CD14-positive monocyte (primary cell): ENCODE measurements at regions not wholly inside any gene's neighbourhood (a gene's known extent, or its start where the extent isn't known, plus 50 kb on each side); places are given as distances from the start of the nearest gene placed in this dataset.

Source experiments
- DNase-seq, 3 donors: peaks; one replicate each; pipeline ENCODE4 v3.0.0-alpha.2; 2011 to 2022
- H2AFZ ChIP-seq: 2 replicates; pipeline ENCODE4 v1.6.0; 2012; ENCODE audit warnings: mild to moderate bottlenecking, low read depth, low read length, inconsistent platforms; ENCODE audit not compliant: insufficient read depth, poor library complexity, severe bottlenecking
- H3K27ac ChIP-seq, 2 donors: 1 replicate in 1 of 2; 2 replicates in 1 of 2; pipeline ENCODE4 v1.5.1; 2012 to 2013; ENCODE audit warnings: low read length in 2 of 2, control low read depth in 1 of 2, inconsistent platforms in 1 of 2, low read depth in 1 of 2, mild to moderate bottlenecking in 1 of 2
- H3K27me3 ChIP-seq, 2 donors: one replicate each; pipeline versions ENCODE4 v1.6.0 to v1.6.1; 2011 to 2013; ENCODE audit warnings: low read length in 2 of 2; ENCODE audit not compliant: control insufficient read depth in 2 of 2, insufficient read depth in 2 of 2
- H3K36me3 ChIP-seq, 2 donors: replicated peaks in 1 of 2; 1 replicate in 1 of 2; 2 replicates in 1 of 2; pipeline versions ENCODE4 v1.5.1 to v1.6.1; 2012 to 2013; ENCODE audit warnings: low read length in 2 of 2, control low read depth in 1 of 2, inconsistent platforms in 1 of 2, mild to moderate bottlenecking in 1 of 2; ENCODE audit not compliant: insufficient read depth in 2 of 2, control insufficient read depth in 1 of 2
- H3K4me1 ChIP-seq, 2 donors: 1 replicate in 1 of 2; 2 replicates in 1 of 2; pipeline versions ENCODE4 v1.5.1 to v1.6.1; 2012 to 2013; ENCODE audit warnings: low read length in 2 of 2, control low read depth in 1 of 2, inconsistent platforms in 1 of 2, mild to moderate bottlenecking in 1 of 2, moderate library complexity in 1 of 2; ENCODE audit not compliant: insufficient read depth in 2 of 2, control insufficient read depth in 1 of 2
- H3K4me2 ChIP-seq: replicated peaks from 2 replicates; pipeline ENCODE3; 2012; ENCODE audit warnings: low read length, moderate library complexity, mild to moderate bottlenecking; ENCODE audit not compliant: poor library complexity, severe bottlenecking; ENCODE audit errors: extremely low read depth
- H3K4me3 ChIP-seq, 3 experiments: fragments of 200-600 bp in 1 of 3; sonication (generic) in 1 of 3; replicated peaks in 1 of 3; 1 replicate in 2 of 3; 2 replicates in 1 of 3; pipeline ENCODE4 v1.5.1; 2011 to 2013; ENCODE audit warnings: low read length in 3 of 3, mild to moderate bottlenecking in 3 of 3, control low read depth in 2 of 3, low read depth in 2 of 3, inconsistent platforms in 1 of 3, moderate library complexity in 1 of 3
- H3K79me2 ChIP-seq: 2 replicates; pipeline ENCODE4 v1.6.0; 2012; ENCODE audit warnings: mild to moderate bottlenecking, control low read depth, inconsistent platforms, low read length, moderate library complexity; ENCODE audit not compliant: insufficient read depth
- H3K9ac ChIP-seq: 2 replicates; pipeline ENCODE4 v1.6.0; 2017; ENCODE audit warnings: low read length, mild to moderate bottlenecking; ENCODE audit not compliant: insufficient read depth, poor library complexity, severe bottlenecking
- H3K9me3 ChIP-seq, 2 donors: replicated peaks in 1 of 2; 1 replicate in 1 of 2; 2 replicates in 1 of 2; pipeline versions ENCODE4 v1.5.1 to v1.6.1; 2012 to 2013; ENCODE audit warnings: low read length in 2 of 2, control low read depth in 1 of 2; ENCODE audit not compliant: control insufficient read depth in 1 of 2, insufficient read depth in 1 of 2
- H4K20me1 ChIP-seq: 2 replicates; pipeline ENCODE4 v1.6.0; 2012; ENCODE audit warnings: mild to moderate bottlenecking, low read length, control low read depth, moderate library complexity; ENCODE audit not compliant: insufficient read depth
- H3K27ac Mint-ChIP-seq, 7 donors: one replicate each; pipeline ENCODE4 v1.8.0; 2020; ENCODE audit warnings: mild to moderate bottlenecking in 7 of 7, mixed read lengths in 7 of 7, moderate library complexity in 6 of 7, inconsistent platforms in 2 of 7
- H3K27me3 Mint-ChIP-seq, 3 donors: one replicate each; pipeline ENCODE4 v1.8.0; 2021 to 2022; ENCODE audit warnings: low read depth in 3 of 3, mild to moderate bottlenecking in 3 of 3, mixed read lengths in 3 of 3, moderate library complexity in 3 of 3, inconsistent platforms in 1 of 3
- H3K36me3 Mint-ChIP-seq, 2 donors: one replicate each; pipeline ENCODE4 v1.8.0; 2020; ENCODE audit warnings: mixed read lengths in 2 of 2, inconsistent platforms in 1 of 2, mild to moderate bottlenecking in 1 of 2
- H3K4me1 Mint-ChIP-seq: one replicate; pipeline ENCODE4 v1.8.0; 2020; ENCODE audit warnings: mild to moderate bottlenecking, mixed read lengths
- H3K4me3 Mint-ChIP-seq, 2 donors: one replicate each; pipeline ENCODE4 v1.8.0; 2020; ENCODE audit warnings: mild to moderate bottlenecking in 2 of 2, mixed read lengths in 2 of 2, moderate library complexity in 1 of 2
- H3K9me3 Mint-ChIP-seq, 7 donors: one replicate each; pipeline ENCODE4 v1.8.0; 2020 to 2022; ENCODE audit warnings: mixed read lengths in 7 of 7, mild to moderate bottlenecking in 6 of 7, moderate library complexity in 6 of 7, inconsistent platforms in 2 of 7
- CTCF ChIP-seq: fragments of 200-600 bp; IDR thresholded peaks from one replicate; pipeline ENCODE4 v1.8.0; 2022; ENCODE audit warnings: antibody characterized with exemption, mild to moderate bottlenecking
- WGBS: methylation state at CpG from one replicate; pipeline ENCODE4 v1.1.5; 2013; ENCODE audit warnings: missing lambda C conversion rate; ENCODE audit not compliant: insufficient coverage; 5-methylcytosine and 5-hydroxymethylcytosine counted together
- intact Hi-C, 2 donors: fragments of 100-400 bp; cut with micrococcal nuclease; formaldehyde crosslinking; loops; one replicate each; pipeline versions ENCODE4 v1.15.0 to v1.15.1; 2023

GRCh38 chr20:37581246-37581645 is 53.6 kb upstream of the BLCAP start:
- no peaks in the 10 kb centered on the region for H3K36me3 ChIP-seq
- no peak for DNase-seq
- no peak overlapping the region for H3K27ac Mint-ChIP-seq
- no peak overlapping the region for H3K4me2 ChIP-seq
- no peak overlapping the region for H3K27ac ChIP-seq
- no peaks in the 10 kb centered on the region for H3K9me3 ChIP-seq
- no peaks in the 10 kb centered on the region for H3K27me3 ChIP-seq
- H3K36me3 Mint-ChIP-seq: no peaks in the 10 kb centered on the region
- H3K4me3 ChIP-seq: no peak overlapping the region
- TF ChIP-seq CTCF: no peak
- no peaks in the 10 kb centered on the region for H4K20me1 ChIP-seq
- peaks cover 0 to 6% (median 3%) of the 10 kb centered on the region in 7 donors for H3K9me3 Mint-ChIP-seq
- WGBS: 98% methylated on average over 6 of the region's 9 CpGs
- no peaks in the 10 kb centered on the region for H3K4me1 ChIP-seq
- peaks cover 5% of the 10 kb centered on the region for H3K4me1 Mint-ChIP-seq
- H2AFZ ChIP-seq: no peak overlapping the region
- H3K9ac ChIP-seq: no peak overlapping the region
- H3K79me2 ChIP-seq: no peaks in the 10 kb centered on the region
- H3K27me3 Mint-ChIP-seq: peaks cover 11 to 20% (median 18%) of the 10 kb centered on the region in 3 donors
- intact Hi-C loops: no loop called here
- H3K4me3 Mint-ChIP-seq: no peak overlapping the region

GRCh38 chr20:37580069-37580468 is 52.4 kb upstream of the BLCAP start:
- H3K27me3 ChIP-seq: no peaks in the 10 kb centered on the region
- no peak for DNase-seq
- no peak overlapping the region for H3K4me3 Mint-ChIP-seq
- intact Hi-C loops: no loop called here
- WGBS: no CpG with 5 or more reads among the region's 2 CpGs
- H3K36me3 Mint-ChIP-seq: no peaks in the 10 kb centered on the region
- TF ChIP-seq CTCF: no peak
- no peak overlapping the region for H3K27ac ChIP-seq
- H3K36me3 ChIP-seq: no peaks in the 10 kb centered on the region
- no peak overlapping the region for H3K4me3 ChIP-seq
- H3K27ac Mint-ChIP-seq: no peak overlapping the region
- H3K79me2 ChIP-seq: no peaks in the 10 kb centered on the region
- no peak overlapping the region for H2AFZ ChIP-seq
- H3K4me1 ChIP-seq: no peaks in the 10 kb centered on the region
- H3K4me1 Mint-ChIP-seq: peaks cover 9% of the 10 kb centered on the region
- H3K9me3 Mint-ChIP-seq: peaks cover 0 to 4% (median 0%) of the 10 kb centered on the region in 7 donors
- peaks cover 10 to 18% (median 16%) of the 10 kb centered on the region in 3 donors for H3K27me3 Mint-ChIP-seq
- H4K20me1 ChIP-seq: no peaks in the 10 kb centered on the region
- H3K4me2 ChIP-seq: no peak overlapping the region
- H3K9me3 ChIP-seq: no peaks in the 10 kb centered on the region
- no peak overlapping the region for H3K9ac ChIP-seq
